ENCODE measurements at regions not wholly inside any gene's neighbourhood (a gene's known extent, or its start where the extent isn't known, plus 50 kb on each side); places are given as distances from the start of the nearest gene placed in this dataset.

DNA sequence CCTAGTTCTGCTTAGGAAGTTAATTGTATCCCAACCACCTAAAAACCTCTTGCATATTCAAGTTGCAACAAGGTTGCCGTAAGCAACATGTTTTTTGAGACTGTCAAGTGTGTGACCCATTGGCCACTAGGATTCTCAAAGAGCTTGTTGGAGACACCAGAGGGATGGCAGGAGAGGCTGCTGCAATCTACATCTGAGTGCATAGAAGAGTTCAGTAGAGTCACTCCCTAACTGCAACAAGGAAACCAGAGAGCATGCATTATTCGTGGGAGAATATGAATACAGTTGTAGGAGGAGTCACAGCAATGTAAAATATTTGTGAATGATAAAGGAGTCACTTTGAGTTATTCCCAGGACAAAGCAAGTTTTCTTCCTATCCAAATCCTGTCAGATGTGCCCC is 538.6 kb downstream of the TNS3 start:
- intact Hi-C loops (cut with DNase I), result loop anchor here in 4 of 10 donors (5.0 to 10.0 kb wide), 4 partner anchors 46 to 269 kb away; no protein-coding TSS in a partner anchor
- Histone ChIP-seq H3K36me3 (no peaks in the 10 kb centered on the region), H3K27ac (no peak overlapping the region), H3K4me1 (peaks cover 17 to 71% (median 51%) of the 10 kb centered on the region in 12 donors), H3K4me3 (no peak overlapping the region), H3K27me3 (no peaks in the 10 kb centered on the region), H3K9me3 (no peaks in the 10 kb centered on the region)
- DNase-seq, result no peak
- WGBS, 4 donors, result 51 to 79% (median 64%) methylated on average over 2 of the region's 2 CpGs
- ATAC-seq, result no peak
- no peak for TF ChIP-seq POLR2A (IDR thresholded peaks at IDR 0.05)
- TF ChIP-seq, protein P1, sequence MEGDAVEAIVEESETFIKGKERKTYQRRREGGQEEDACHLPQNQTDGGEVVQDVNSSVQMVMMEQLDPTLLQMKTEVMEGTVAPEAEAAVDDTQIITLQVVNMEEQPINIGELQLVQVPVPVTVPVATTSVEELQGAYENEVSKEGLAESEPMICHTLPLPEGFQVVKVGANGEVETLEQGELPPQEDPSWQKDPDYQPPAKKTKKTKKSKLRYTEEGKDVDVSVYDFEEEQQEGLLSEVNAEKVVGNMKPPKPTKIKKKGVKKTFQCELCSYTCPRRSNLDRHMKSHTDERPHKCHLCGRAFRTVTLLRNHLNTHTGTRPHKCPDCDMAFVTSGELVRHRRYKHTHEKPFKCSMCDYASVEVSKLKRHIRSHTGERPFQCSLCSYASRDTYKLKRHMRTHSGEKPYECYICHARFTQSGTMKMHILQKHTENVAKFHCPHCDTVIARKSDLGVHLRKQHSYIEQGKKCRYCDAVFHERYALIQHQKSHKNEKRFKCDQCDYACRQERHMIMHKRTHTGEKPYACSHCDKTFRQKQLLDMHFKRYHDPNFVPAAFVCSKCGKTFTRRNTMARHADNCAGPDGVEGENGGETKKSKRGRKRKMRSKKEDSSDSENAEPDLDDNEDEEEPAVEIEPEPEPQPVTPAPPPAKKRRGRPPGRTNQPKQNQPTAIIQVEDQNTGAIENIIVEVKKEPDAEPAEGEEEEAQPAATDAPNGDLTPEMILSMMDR (IDR thresholded peaks at IDR 0.05), result no peak

DNA sequence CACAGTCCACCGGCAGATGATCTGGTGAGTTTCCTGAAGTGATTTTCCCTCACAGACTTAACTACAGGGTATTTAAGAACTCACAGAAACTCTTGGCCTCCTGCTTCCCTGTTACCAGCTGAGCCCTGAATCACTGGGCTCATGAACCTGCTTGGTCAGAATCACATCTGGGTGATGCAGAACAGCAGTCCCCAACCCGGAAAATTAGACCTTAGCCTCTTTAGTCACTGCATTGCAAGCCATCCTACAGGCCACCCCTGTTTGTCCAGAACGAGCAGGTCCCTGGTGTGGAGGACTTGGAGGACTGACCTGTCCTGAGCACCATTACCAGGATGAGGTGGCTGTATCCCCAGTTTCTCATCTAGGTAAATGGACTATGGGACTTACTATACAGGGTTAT is 539.2 kb downstream of the TNS3 start:
- Histone ChIP-seq H3K27me3 (no peaks in the 10 kb centered on the region), H3K27ac (no peak overlapping the region), H3K36me3 (no peaks in the 10 kb centered on the region), H3K4me1 (peaks cover 17 to 73% (median 53%) of the 10 kb centered on the region in 12 donors), H3K4me3 (no peak overlapping the region), H3K9me3 (no peaks in the 10 kb centered on the region)
- DNase-seq, result no peak
- TF ChIP-seq POLR2A (IDR thresholded peaks at IDR 0.05), result no peak
- TF ChIP-seq, protein P1 (IDR thresholded peaks at IDR 0.05), result no peak
- intact Hi-C loops (cut with DNase I), result loop anchor here in 4 of 10 donors (5.0 to 10.0 kb wide), 4 partner anchors 45 to 268 kb away; no protein-coding TSS in a partner anchor
- 85 to 96% (median 94%) methylated on average over 2 to 3 of the region's 3 CpGs for WGBS, 4 donors
- no peak for ATAC-seq

DNA sequence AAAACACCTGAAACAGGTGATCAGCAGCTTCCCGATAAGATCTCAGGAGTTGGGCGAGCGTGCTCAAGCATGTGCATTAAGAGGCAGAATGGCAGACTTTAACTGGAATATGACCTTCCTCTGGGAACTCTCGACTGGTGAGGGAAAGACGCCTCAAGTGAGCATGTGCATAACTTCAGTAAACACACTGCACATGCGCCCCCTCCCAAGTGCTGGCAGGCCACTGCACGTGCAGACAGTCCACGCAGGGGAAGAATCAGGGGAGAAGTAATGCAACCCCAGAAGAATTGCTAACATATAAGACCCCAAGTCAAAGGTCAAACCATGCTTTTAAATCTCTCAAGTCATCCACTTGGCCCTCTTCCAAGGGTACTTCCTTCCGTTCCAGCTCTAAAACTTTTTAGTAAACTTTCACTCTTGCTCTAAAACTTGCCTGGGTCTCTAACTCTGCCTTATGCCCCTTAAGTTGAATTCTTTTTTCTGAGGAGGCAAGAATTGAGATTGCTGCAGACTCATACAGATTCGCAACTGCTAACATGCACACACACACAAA is 541.0 kb downstream of the TNS3 start:
- ATAC-seq, result no peak

DNA sequence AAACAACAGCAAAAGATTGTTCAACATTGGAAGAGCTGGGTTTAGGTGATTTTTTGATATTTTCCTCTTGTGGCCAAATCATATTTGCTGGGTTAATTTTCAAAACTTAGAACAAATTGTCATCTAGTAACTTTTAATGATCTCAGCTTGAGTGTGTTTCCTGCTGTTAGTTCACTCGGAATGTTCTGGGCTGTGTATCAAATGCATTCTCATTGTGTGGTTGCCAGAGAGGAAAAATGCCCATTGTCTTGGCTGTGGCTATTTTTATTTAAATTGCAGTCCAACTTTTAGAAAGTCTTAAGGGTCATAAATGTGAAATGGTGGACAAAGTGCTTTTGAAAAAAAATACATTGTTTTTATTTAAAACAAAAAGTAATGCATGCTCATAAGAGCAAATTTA is 542.0 kb downstream of the TNS3 start:
- TF ChIP-seq, protein P1 (IDR thresholded peaks at IDR 0.05), result no peak
- no peak for TF ChIP-seq POLR2A (IDR thresholded peaks at IDR 0.05)
- ATAC-seq, result peak; percentile 79 to 88 (median 80)
- DNase-seq, result peak in 3 of 5 donors; percentile 35 to 63 (median 59)
- no peaks in the 10 kb centered on the region for H3K27me3 ChIP-seq
- H3K4me1 ChIP-seq, result peaks cover 13 to 54% (median 38%) of the 10 kb centered on the region in 12 donors
- H3K4me3 ChIP-seq, result no peak overlapping the region
- no peaks in the 10 kb centered on the region for H3K36me3 ChIP-seq
- 0 to 18% (median 4%) methylated on average over 1 of the region's 1 CpG for WGBS, 4 donors
- intact Hi-C loops (cut with DNase I), result loop anchor here in 4 of 10 donors (5.0 to 10.0 kb wide), 7 partner anchors 43 to 435 kb away; no protein-coding TSS in a partner anchor
- peak overlapping the region; percentile 50 to 85 (median 79) for H3K27ac ChIP-seq
- H3K9me3 ChIP-seq, result no peaks in the 10 kb centered on the region

More for the DNA sequence above, 541.0 kb downstream of the TNS3 start:
- WGBS, 4 donors, result 79 to 83% (median 82%) methylated on average over 10 of the region's 10 CpGs
- DNase-seq, result no peak
- Histone ChIP-seq H3K9me3 (no peaks in the 10 kb centered on the region), H3K4me3 (no peak overlapping the region), H3K27ac (peak overlapping the region; percentile 11 to 83 (median 72)), H3K4me1 (peaks cover 13 to 58% (median 45%) of the 10 kb centered on the region in 12 donors), H3K36me3 (no peaks in the 10 kb centered on the region), H3K27me3 (no peaks in the 10 kb centered on the region)
- intact Hi-C loops (cut with DNase I), result loop anchor here in 4 of 10 donors (5.0 to 10.0 kb wide), 4 partner anchors 44 to 266 kb away; no protein-coding TSS in a partner anchor
- TF ChIP-seq, protein P1 (IDR thresholded peaks at IDR 0.05), result no peak
- TF ChIP-seq POLR2A (IDR thresholded peaks at IDR 0.05), result no peak

Measured in heart left ventricle (tissue), 16 donors.